ENCODE measurements at regions not wholly inside any gene's neighbourhood (a gene's known extent, or its start where the extent isn't known, plus 50 kb on each side); places are given as distances from the start of the nearest gene placed in this dataset.

GRCh38 chr3:73784686-73785392 is 160.1 kb upstream of the PDZRN3 start:
- Histone ChIP-seq H3K4me2 (ENCODE audit: low read length) (no peak overlapping the region), H3K36me3 (ENCODE audit: insufficient read depth, low read length) (no peaks in the 10 kb centered on the region), H3K9me3 (ENCODE audit: low read length) (no peaks in the 10 kb centered on the region), H3K27ac (ENCODE audit: low read length) (no peak overlapping the region), H3K9me2 (ENCODE audit: insufficient read depth, low read length) (no peaks in the 10 kb centered on the region), H4K20me1 (ENCODE audit: insufficient read depth) (no peaks in the 10 kb centered on the region), H3K4me3 (ENCODE audit: low read length) (no peak overlapping the region), H3K27me3 (ENCODE audit: insufficient read depth, low read depth, low read length) (no peaks in the 10 kb centered on the region), H3K79me2 (replicated peaks; ENCODE audit: insufficient read depth, low read length) (no peaks in the 10 kb centered on the region), H3F3A (ENCODE audit: insufficient read depth, low read length, poor library complexity, severe bottlenecking) (no peaks in the 10 kb centered on the region), H3K9ac (ENCODE audit: low read length) (no peak overlapping the region), H2AFZ (ENCODE audit: low read depth, low read length) (no peak overlapping the region)
- TF ChIP-seq SMC3 (conservative IDR thresholded peaks at IDR 0.05; ENCODE audit: poor library complexity): no peak
- no peak for TF ChIP-seq RAD21 (conservative IDR thresholded peaks at IDR 0.05)
- no peak for TF ChIP-seq TAF1 (IDR thresholded peaks at IDR 0.05; ENCODE audit: low read depth)
- TF ChIP-seq POLR2AphosphoS5 (IDR thresholded peaks at IDR 0.05): no peak
- no peak for TF ChIP-seq MXI1 (conservative IDR thresholded peaks at IDR 0.05; ENCODE audit: poor library complexity, severe bottlenecking)
- no peak for TF ChIP-seq EZH2 (IDR thresholded peaks at IDR 0.05; ENCODE audit: borderline replicate concordance, insufficient read depth, low read length, poor library complexity, severe bottlenecking)
- TF ChIP-seq CTCF (IDR thresholded peaks at IDR 0.05; ENCODE audit: poor library complexity, severe bottlenecking): no peak
- no peak for TF ChIP-seq EP300 (conservative IDR thresholded peaks at IDR 0.05; ENCODE audit: poor library complexity, severe bottlenecking)
- TF ChIP-seq, protein P1, sequence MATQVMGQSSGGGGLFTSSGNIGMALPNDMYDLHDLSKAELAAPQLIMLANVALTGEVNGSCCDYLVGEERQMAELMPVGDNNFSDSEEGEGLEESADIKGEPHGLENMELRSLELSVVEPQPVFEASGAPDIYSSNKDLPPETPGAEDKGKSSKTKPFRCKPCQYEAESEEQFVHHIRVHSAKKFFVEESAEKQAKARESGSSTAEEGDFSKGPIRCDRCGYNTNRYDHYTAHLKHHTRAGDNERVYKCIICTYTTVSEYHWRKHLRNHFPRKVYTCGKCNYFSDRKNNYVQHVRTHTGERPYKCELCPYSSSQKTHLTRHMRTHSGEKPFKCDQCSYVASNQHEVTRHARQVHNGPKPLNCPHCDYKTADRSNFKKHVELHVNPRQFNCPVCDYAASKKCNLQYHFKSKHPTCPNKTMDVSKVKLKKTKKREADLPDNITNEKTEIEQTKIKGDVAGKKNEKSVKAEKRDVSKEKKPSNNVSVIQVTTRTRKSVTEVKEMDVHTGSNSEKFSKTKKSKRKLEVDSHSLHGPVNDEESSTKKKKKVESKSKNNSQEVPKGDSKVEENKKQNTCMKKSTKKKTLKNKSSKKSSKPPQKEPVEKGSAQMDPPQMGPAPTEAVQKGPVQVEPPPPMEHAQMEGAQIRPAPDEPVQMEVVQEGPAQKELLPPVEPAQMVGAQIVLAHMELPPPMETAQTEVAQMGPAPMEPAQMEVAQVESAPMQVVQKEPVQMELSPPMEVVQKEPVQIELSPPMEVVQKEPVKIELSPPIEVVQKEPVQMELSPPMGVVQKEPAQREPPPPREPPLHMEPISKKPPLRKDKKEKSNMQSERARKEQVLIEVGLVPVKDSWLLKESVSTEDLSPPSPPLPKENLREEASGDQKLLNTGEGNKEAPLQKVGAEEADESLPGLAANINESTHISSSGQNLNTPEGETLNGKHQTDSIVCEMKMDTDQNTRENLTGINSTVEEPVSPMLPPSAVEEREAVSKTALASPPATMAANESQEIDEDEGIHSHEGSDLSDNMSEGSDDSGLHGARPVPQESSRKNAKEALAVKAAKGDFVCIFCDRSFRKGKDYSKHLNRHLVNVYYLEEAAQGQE (IDR thresholded peaks at IDR 0.05; ENCODE audit: borderline replicate concordance): no peak

DNA sequence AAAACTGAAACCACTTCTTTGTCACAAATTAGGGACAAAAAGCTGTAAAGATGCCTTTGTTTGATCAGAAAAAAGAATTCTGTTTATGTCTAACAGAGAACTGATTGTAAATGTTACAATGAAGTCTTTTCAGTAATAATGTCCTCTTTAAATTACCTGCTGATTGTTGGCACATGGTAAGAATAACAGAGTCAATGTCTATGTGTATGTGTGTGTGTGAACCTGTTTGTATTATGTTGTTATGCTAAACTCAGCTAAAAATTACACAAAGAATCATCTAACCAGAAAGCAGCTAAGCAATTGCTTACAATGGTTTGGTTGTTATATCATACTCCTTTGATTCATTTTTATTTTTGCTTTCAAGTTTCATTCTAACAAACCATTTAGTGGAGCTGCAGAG is 159.1 kb upstream of the PDZRN3 start:
- Histone ChIP-seq H3K27ac (ENCODE audit: low read length) (no peak overlapping the region), H3K36me3 (ENCODE audit: insufficient read depth, low read length) (no peaks in the 10 kb centered on the region), H3K27me3 (ENCODE audit: insufficient read depth, low read depth, low read length) (no peaks in the 10 kb centered on the region), H3K9me3 (ENCODE audit: low read length) (no peaks in the 10 kb centered on the region), H3K4me2 (ENCODE audit: low read length) (no peak overlapping the region), H3F3A (ENCODE audit: insufficient read depth, low read length, poor library complexity, severe bottlenecking) (no peaks in the 10 kb centered on the region), H3K4me3 (ENCODE audit: low read length) (no peak overlapping the region), H3K79me2 (replicated peaks; ENCODE audit: insufficient read depth, low read length) (no peaks in the 10 kb centered on the region), H3K9me2 (ENCODE audit: insufficient read depth, low read length) (no peaks in the 10 kb centered on the region), H3K9ac (ENCODE audit: low read length) (no peak overlapping the region), H2AFZ (ENCODE audit: low read depth, low read length) (no peak overlapping the region), H4K20me1 (ENCODE audit: insufficient read depth) (no peaks in the 10 kb centered on the region)
- no peak for TF ChIP-seq MXI1 (conservative IDR thresholded peaks at IDR 0.05; ENCODE audit: poor library complexity, severe bottlenecking)
- TF ChIP-seq EP300 (conservative IDR thresholded peaks at IDR 0.05; ENCODE audit: poor library complexity, severe bottlenecking): no peak
- TF ChIP-seq, protein P1 (IDR thresholded peaks at IDR 0.05; ENCODE audit: borderline replicate concordance): no peak
- TF ChIP-seq RAD21 (conservative IDR thresholded peaks at IDR 0.05): no peak
- no peak for TF ChIP-seq TAF1 (IDR thresholded peaks at IDR 0.05; ENCODE audit: low read depth)
- no peak for TF ChIP-seq CTCF (IDR thresholded peaks at IDR 0.05; ENCODE audit: poor library complexity, severe bottlenecking)
- no peak for TF ChIP-seq POLR2AphosphoS5 (IDR thresholded peaks at IDR 0.05)
- no peak for TF ChIP-seq EZH2 (IDR thresholded peaks at IDR 0.05; ENCODE audit: borderline replicate concordance, insufficient read depth, low read length, poor library complexity, severe bottlenecking)
- TF ChIP-seq SMC3 (conservative IDR thresholded peaks at IDR 0.05; ENCODE audit: poor library complexity): no peak
